Lower lobe of right lung (tissue), 2 donors: ENCODE measurements at regions not wholly inside any gene's neighbourhood (a gene's known extent, or its start where the extent isn't known, plus 50 kb on each side); places are given as distances from the start of the nearest gene placed in this dataset.

Experiments used
- ATAC-seq, 2 donors: fragments of 200-7000 bp; cut with Tn5 transposase; one replicate each; pipeline ENCODE4 v1.9.1; 2020 to 2022; ENCODE audit warnings: mild to moderate bottlenecking in 2 of 2, moderate library complexity in 2 of 2
- DNase-seq: peaks from one replicate; pipeline ENCODE4 v3.0.0-alpha.2; 2020
- H3K27ac ChIP-seq: fragments of 200-600 bp; one replicate; pipeline ENCODE4 v1.8.0; 2022
- H3K27me3 ChIP-seq: fragments of 200-600 bp; one replicate; pipeline ENCODE4 v1.8.0; 2022; ENCODE audit warnings: low read depth
- H3K36me3 ChIP-seq: fragments of 200-600 bp; one replicate; pipeline ENCODE4 v1.8.0; 2022; ENCODE audit warnings: mild to moderate bottlenecking
- H3K4me1 ChIP-seq: fragments of 200-600 bp; one replicate; pipeline ENCODE4 v1.8.0; 2022
- H3K4me3 ChIP-seq: fragments of 200-600 bp; one replicate; pipeline ENCODE4 v1.8.0; 2022; ENCODE audit warnings: mild to moderate bottlenecking
- H3K9me3 ChIP-seq: fragments of 200-600 bp; one replicate; pipeline ENCODE4 v1.8.0; 2022
- CTCF ChIP-seq: fragments of 200-600 bp; IDR thresholded peaks from one replicate; pipeline ENCODE4 v1.8.0; 2022; ENCODE audit warnings: antibody characterized with exemption, mild to moderate bottlenecking
- intact Hi-C: fragments of 100-400 bp; cut with DNase I; formaldehyde crosslinking; loops from one replicate; pipeline ENCODE4 v1.11.0; 2022
- donor health status: DM: no; HTN: yes; CAD: no; lungs with severe emphysema.

- no peak overlapping the region for H3K27ac ChIP-seq
- H3K4me3 ChIP-seq, result no peak overlapping the region
- TF ChIP-seq CTCF, result no peak
- H3K27me3 ChIP-seq, result peaks cover 42% of the 10 kb centered on the region
- intact Hi-C loops, result no loop called here
- H3K4me1 ChIP-seq, result no peaks in the 10 kb centered on the region
- DNase-seq, result peak; percentile 29
- H3K36me3 ChIP-seq, result no peaks in the 10 kb centered on the region
- no peaks in the 10 kb centered on the region for H3K9me3 ChIP-seq
- ATAC-seq, result no peak
Observed at GRCh38 chr22:48578138-48579042, 1249.3 kb downstream of the BRD1 start.

GRCh38 chr22:48577691-48578090 is 1250.0 kb downstream of the BRD1 start:
- no peak overlapping the region for H3K4me3 ChIP-seq
- peaks cover 46% of the 10 kb centered on the region for H3K27me3 ChIP-seq
- peak; percentile 35 for DNase-seq
- H3K36me3 ChIP-seq, result no peaks in the 10 kb centered on the region
- no peak for TF ChIP-seq CTCF
- H3K4me1 ChIP-seq, result no peaks in the 10 kb centered on the region
- intact Hi-C loops, result no loop called here
- H3K9me3 ChIP-seq, result no peaks in the 10 kb centered on the region
- no peak overlapping the region for H3K27ac ChIP-seq
- ATAC-seq, result no peak

- peaks cover 46% of the 10 kb centered on the region for H3K27me3 ChIP-seq
- peak; percentile 37 for DNase-seq
- no peak overlapping the region for H3K4me3 ChIP-seq
- H3K9me3 ChIP-seq, result no peaks in the 10 kb centered on the region
- no peaks in the 10 kb centered on the region for H3K36me3 ChIP-seq
- intact Hi-C loops, result no loop called here
- no peak overlapping the region for H3K27ac ChIP-seq
- no peak for ATAC-seq
- H3K4me1 ChIP-seq, result no peaks in the 10 kb centered on the region
- no peak for TF ChIP-seq CTCF
Observed at GRCh38 chr22:48577014-48577690, 1250.5 kb downstream of the BRD1 start.

- Histone ChIP-seq H3K4me3 (peak overlapping the region; percentile 25), H3K27ac (no peak overlapping the region), H3K36me3 (no peaks in the 10 kb centered on the region), H3K4me1 (no peaks in the 10 kb centered on the region), H3K9me3 (no peaks in the 10 kb centered on the region), H3K27me3 (peaks cover 46% of the 10 kb centered on the region)
- no peak for ATAC-seq
- peak; percentile 24 for TF ChIP-seq CTCF
- intact Hi-C loops, result no loop called here
- DNase-seq, result peak; percentile 37
Observed at GRCh38 chr22:48576333-48577013, 1251.2 kb downstream of the BRD1 start.

- no peak overlapping the region for H3K4me3 ChIP-seq
- no peaks in the 10 kb centered on the region for H3K9me3 ChIP-seq
- DNase-seq, result peak; percentile 16
- TF ChIP-seq CTCF, result no peak
- H3K4me1 ChIP-seq, result no peaks in the 10 kb centered on the region
- H3K27ac ChIP-seq, result no peak overlapping the region
- intact Hi-C loops, result no loop called here
- H3K36me3 ChIP-seq, result no peaks in the 10 kb centered on the region
- no peak for ATAC-seq
- H3K27me3 ChIP-seq, result peaks cover 46% of the 10 kb centered on the region
Observed at GRCh38 chr22:48575618-48576332, 1251.9 kb downstream of the BRD1 start.
